PC-3 (cell line): ENCODE measurements at regions not wholly inside any gene's neighbourhood (a gene's known extent, or its start where the extent isn't known, plus 50 kb on each side); places are given as distances from the start of the nearest gene placed in this dataset.

Experiments
- ATAC-seq: fragments of 200-7000 bp; cut with Tn5 transposase; 2 replicates; pipeline ENCODE4 v1.9.1; 2020; ENCODE audit warnings: mild to moderate bottlenecking, moderate library complexity
- BruUV-seq: library from RNA; stranded (reverse); fragments of 400-500 nt; replicated peaks from 2 replicates; lab custom pipeline; 2021; lab: Mats Ljungman, UMichigan
- CTCF ChIA-PET: fragments of 300-600 bp; sonication (Branson Sonifier 250); formaldehyde crosslinking; loops from one replicate; lab custom pipeline; 2022; ENCODE audit warnings: antibody characterized with exemption; lab: Charles Lee
- POLR2A ChIA-PET: fragments of 300-600 bp; sonication (Branson Sonifier 250); formaldehyde crosslinking; loops from one replicate; lab custom pipeline; 2022; ENCODE audit warnings: antibody characterized with exemption; ENCODE audit not compliant: unreplicated experiment; lab: Charles Lee
- DNase-seq: peaks from one replicate; pipeline ENCODE4 v3.0.0-alpha.2; 2015
- H2AFZ ChIP-seq: fragments of 300-600 bp; sonication (generic); 2 replicates; pipeline ENCODE4 v1.6.0; 2016; ENCODE audit warnings: antibody characterized with exemption, low read length
- H3F3A ChIP-seq: fragments of 300-600 bp; sonication (generic); one replicate; pipeline ENCODE4 v1.6.0; 2017; ENCODE audit warnings: antibody characterized with exemption, low read length, control low read depth, mild to moderate bottlenecking; ENCODE audit not compliant: unreplicated experiment
- H3K27ac ChIP-seq: fragments of 300-600 bp; sonication (generic); 2 replicates; pipeline ENCODE4 v1.5.1; 2016; ENCODE audit warnings: mild to moderate bottlenecking, low read length
- H3K27me3 ChIP-seq: fragments of 300-600 bp; sonication (generic); 2 replicates; pipeline ENCODE4 v1.6.1; 2016; ENCODE audit warnings: low read length, mixed read lengths
- H3K36me3 ChIP-seq: fragments of 300-600 bp; sonication (generic); 2 replicates; pipeline ENCODE4 v1.6.1; 2016; ENCODE audit warnings: low read depth, mixed run types, low read length, mixed read lengths
- H3K4me1 ChIP-seq: fragments of 300-600 bp; sonication (generic); 2 replicates; pipeline ENCODE4 v1.5.1; 2016; ENCODE audit warnings: low read length; ENCODE audit not compliant: insufficient read depth
- H3K4me2 ChIP-seq: fragments of 300-600 bp; sonication (generic); 2 replicates; pipeline ENCODE4 v1.6.0; 2016; ENCODE audit warnings: low read length
- H3K4me3 ChIP-seq: fragments of 300-600 bp; sonication (generic); 2 replicates; pipeline ENCODE4 v1.5.1; 2016; ENCODE audit warnings: mild to moderate bottlenecking, low read length, mixed read lengths
- H3K79me2 ChIP-seq: fragments of 300-600 bp; sonication (generic); 2 replicates; pipeline ENCODE4 v1.6.1; 2017; ENCODE audit warnings: low read length, mixed read lengths
- H3K9ac ChIP-seq: fragments of 300-600 bp; sonication (generic); 2 replicates; pipeline ENCODE4 v1.6.0; 2016; ENCODE audit warnings: mild to moderate bottlenecking, low read length
- H3K9me2 ChIP-seq: fragments of 300-600 bp; sonication (generic); replicated peaks from 2 replicates; pipeline ENCODE4 v1.6.1; 2016; ENCODE audit warnings: mixed run types, low read length, mixed read lengths
- H3K9me3 ChIP-seq: fragments of 300-600 bp; sonication (generic); 2 replicates; pipeline ENCODE4 v1.6.1; 2016; ENCODE audit warnings: low read length, mixed read lengths
- H4K20me1 ChIP-seq: fragments of 300-600 bp; sonication (generic); 2 replicates; pipeline ENCODE4 v1.6.1; 2016; ENCODE audit warnings: low read length, mixed read lengths
- CTCF ChIP-seq: fragments of 300-600 bp; sonication (generic); conservative IDR thresholded peaks from 2 replicates; pipeline ENCODE4 v1.5.1; 2017; ENCODE audit warnings: antibody characterized with exemption, low read depth, mild to moderate bottlenecking, low read length
- EZH2 ChIP-seq: fragments of 300-600 bp; sonication (generic); IDR thresholded peaks from one replicate; pipeline ENCODE4 v1.6.1; 2017; ENCODE audit warnings: antibody characterized with exemption, mild to moderate bottlenecking, low read length; ENCODE audit not compliant: unreplicated experiment
- EZH2phosphoT487 ChIP-seq: fragments of 300-600 bp; sonication (generic); IDR thresholded peaks from 2 replicates; pipeline ENCODE4 v1.6.1; 2018; ENCODE audit warnings: mild to moderate bottlenecking, antibody characterized with exemption, low read length, borderline replicate concordance
- intact Hi-C: fragments of 100-400 bp; cut with micrococcal nuclease; formaldehyde crosslinking; loops from 2 replicates; pipeline ENCODE4 v1.9.0; 2023

GRCh38 chr13:34155931-34156607 lies 338.1 kb downstream of the RFC3 start:
- Histone ChIP-seq H4K20me1 (no peaks in the 10 kb centered on the region), H3K9ac (peak overlapping the region; percentile 93)
- CTCF ChIA-PET = interaction anchor here (0.7 kb wide), 1 partner anchor 174 kb away, joined by 11 read pairs; no protein-coding TSS in a partner anchor

GRCh38 chr13:34156841-34157365 lies 339.0 kb downstream of the RFC3 start:
- ATAC-seq (peak; percentile 90), DNase-seq (peak; percentile 96)
- Histone ChIP-seq H3F3A (peaks cover 13% of the 10 kb centered on the region), H2AFZ (peak overlapping the region; percentile 29; the same call in 1 of the 2 replicates), H3K9me2 (no peaks in the 10 kb centered on the region), H4K20me1 (no peaks in the 10 kb centered on the region), H3K27me3 (no peaks in the 10 kb centered on the region), H3K36me3 (no peaks in the 10 kb centered on the region), H3K4me3 (peak overlapping the region; percentile 51), H3K4me2 (peak overlapping the region; percentile 79), H3K27ac (peak overlapping the region; percentile 99), H3K4me1 (peaks cover 54% of the 10 kb centered on the region), H3K9ac (peak overlapping the region; percentile 93), H3K9me3 (no peaks in the 10 kb centered on the region), H3K79me2 (no peaks in the 10 kb centered on the region)
- TF ChIP-seq EZH2phosphoT487 = no peak
- TF ChIP-seq EZH2 = no peak
- no peak for TF ChIP-seq CTCF
- intact Hi-C loops = loop anchor here (1.0 to 5.0 kb wide), 5 partner anchors 32 to 255 kb away; no protein-coding TSS in a partner anchor
- ChIA-PET CTCF (no interaction called here), POLR2A (interaction anchor here (0.6 kb wide), 1 partner anchor 312 kb away, joined by 3 read pairs; no protein-coding TSS in a partner anchor)
- BruUV-seq = no TSS peak

More at GRCh38 chr13:34155931-34156607, 338.1 kb downstream of the RFC3 start:
- peak; percentile 88 for DNase-seq
- peaks cover 13% of the 10 kb centered on the region for H3F3A ChIP-seq
- 0 out of 2 replicates have a peak overlapping the region, but pooled peaks have one; percentile 29 for H2AFZ ChIP-seq
- H3K9me3 ChIP-seq = no peaks in the 10 kb centered on the region
- TF ChIP-seq CTCF = no peak
- TF ChIP-seq EZH2 = no peak
- TF ChIP-seq EZH2phosphoT487 = no peak
- intact Hi-C loops = loop anchor here (1.0 to 5.0 kb wide), 4 partner anchors 31 to 256 kb away; no protein-coding TSS in a partner anchor
- H3K4me1 ChIP-seq = peaks cover 45% of the 10 kb centered on the region
- TSS peak; percentile 84 for BruUV-seq
- H3K9me2 ChIP-seq = no peaks in the 10 kb centered on the region
- POLR2A ChIA-PET = interaction anchor here (0.8 kb wide), 1 partner anchor 191 kb away, joined by 5 read pairs; no protein-coding TSS in a partner anchor
- peak; percentile 60 for ATAC-seq
- peak overlapping the region; percentile 51 for H3K4me3 ChIP-seq
- peak overlapping the region; percentile 99 for H3K27ac ChIP-seq
- no peaks in the 10 kb centered on the region for H3K79me2 ChIP-seq
- H3K36me3 ChIP-seq = no peaks in the 10 kb centered on the region
- H3K4me2 ChIP-seq = peak overlapping the region; percentile 79
- H3K27me3 ChIP-seq = no peaks in the 10 kb centered on the region
